IMR-90 (cell line): ENCODE measurements at regions not wholly inside any gene's neighbourhood (a gene's known extent, or its start where the extent isn't known, plus 50 kb on each side); places are given as distances from the start of the nearest gene placed in this dataset.

Experiments used
- ATAC-seq: fragments of 200-7000 bp; cut with Tn5 transposase; 2 replicates; pipeline ENCODE4 v1.9.1; 2020; ENCODE audit warnings: low read depth, mild to moderate bottlenecking, moderate library complexity
- BruUV-seq: library from RNA; stranded (reverse); fragments of 400-500 nt; replicated peaks from 2 replicates; lab custom pipeline; 2021; lab: Mats Ljungman, UMichigan
- CTCF ChIA-PET: fragments of 300-600 bp; formaldehyde crosslinking; extraction: SDS; loops from one replicate; lab custom pipeline; 2021; ENCODE audit warnings: antibody characterized with exemption; lab: Yijun Ruan, JAX
- POLR2A ChIA-PET: fragments of 300-600 bp; sonication (Branson Sonifier 250); formaldehyde crosslinking; loops from one replicate; lab custom pipeline; 2022; ENCODE audit warnings: antibody characterized with exemption; ENCODE audit not compliant: unreplicated experiment; lab: Charles Lee
- DNase-seq: peaks from one replicate; pipeline ENCODE4 v3.0.0; 2013
- H2AFZ ChIP-seq: replicated peaks from 2 replicates; pipeline ENCODE3; 2013; ENCODE audit warnings: low read length, mild to moderate bottlenecking; ENCODE audit not compliant: poor library complexity
- H2AK5ac ChIP-seq: 2 replicates; pipeline ENCODE4 v1.6.1; 2013; ENCODE audit warnings: low read depth, low read length, inconsistent platforms
- H2AK9ac ChIP-seq: replicated peaks from 2 replicates; pipeline ENCODE3; 2013; ENCODE audit warnings: mild to moderate bottlenecking, low read depth, low read length, moderate library complexity; ENCODE audit not compliant: poor library complexity
- H2BK120ac ChIP-seq: 2 replicates; pipeline ENCODE4 v1.6.1; 2013; ENCODE audit warnings: low read depth, low read length, inconsistent platforms
- H2BK15ac ChIP-seq: 3 replicates; pipeline ENCODE4 v1.6.1; 2013; ENCODE audit warnings: low read depth, low read length, inconsistent platforms
- H2BK20ac ChIP-seq: 2 replicates; pipeline ENCODE4 v1.6.1; 2013; ENCODE audit warnings: low read depth, mild to moderate bottlenecking, inconsistent platforms, low read length, moderate library complexity
- H2BK5ac ChIP-seq: 2 replicates; pipeline ENCODE4 v1.6.1; 2013; ENCODE audit warnings: mild to moderate bottlenecking, low read depth, low read length, inconsistent platforms; ENCODE audit not compliant: poor library complexity, severe bottlenecking
- H3K14ac ChIP-seq: replicated peaks from 2 replicates; pipeline ENCODE4 v1.6.1; 2013; ENCODE audit warnings: low read depth, low read length, inconsistent platforms
- H3K18ac ChIP-seq: 2 replicates; pipeline ENCODE4 v1.6.1; 2013; ENCODE audit warnings: low read depth, low read length, control low read depth
- H3K23ac ChIP-seq: 2 replicates; pipeline ENCODE4 v1.6.1; 2013; ENCODE audit warnings: low read depth, low read length, inconsistent platforms
- H3K27ac ChIP-seq: 2 replicates; pipeline ENCODE4 v1.5.1; 2013; ENCODE audit warnings: mild to moderate bottlenecking, control low read depth, low read length; ENCODE audit not compliant: insufficient read depth
- H3K27me3 ChIP-seq: 2 replicates; pipeline ENCODE4 v1.6.1; 2013; ENCODE audit warnings: low read length; ENCODE audit not compliant: control insufficient read depth, insufficient read depth
- H3K36me3 ChIP-seq: 2 replicates; pipeline ENCODE4 v1.6.1; 2013; ENCODE audit warnings: low read length, mixed read lengths; ENCODE audit not compliant: control insufficient read depth, insufficient read depth
- H3K4ac ChIP-seq: 2 replicates; pipeline ENCODE4 v1.6.1; 2013; ENCODE audit warnings: low read depth, low read length, inconsistent platforms
- H3K4me1 ChIP-seq: 2 replicates; pipeline ENCODE4 v1.6.1; 2013; ENCODE audit warnings: low read length, mixed read lengths; ENCODE audit not compliant: control insufficient read depth, insufficient read depth
- H3K4me2 ChIP-seq: 2 replicates; pipeline ENCODE4 v1.6.1; 2013; ENCODE audit warnings: low read depth, mild to moderate bottlenecking, control low read depth, low read length, moderate library complexity
- H3K4me3 ChIP-seq: 2 replicates; pipeline ENCODE4 v1.5.1; 2013; ENCODE audit warnings: low read depth, mild to moderate bottlenecking, control low read depth, low read length, moderate library complexity; ENCODE audit not compliant: insufficient read depth
- H3K56ac ChIP-seq: 2 replicates; pipeline ENCODE4 v1.6.1; 2013; ENCODE audit warnings: low read length, inconsistent platforms; ENCODE audit not compliant: insufficient read depth; ENCODE audit errors: extremely low read depth
- H3K79me1 ChIP-seq, 2 experiments: 2 replicates each; pipeline ENCODE4 v1.6.1; 2013; ENCODE audit warnings: low read length in 2 of 2, inconsistent platforms in 1 of 2, low read depth in 1 of 2
- H3K9ac ChIP-seq: 2 replicates; pipeline ENCODE4 v1.6.1; 2013; ENCODE audit warnings: low read depth, low read length, control low read depth
- H3K9me1 ChIP-seq: 2 replicates; pipeline ENCODE4 v1.6.1; 2013; ENCODE audit warnings: low read length, inconsistent platforms; ENCODE audit not compliant: insufficient read depth
- H3K9me3 ChIP-seq: 2 replicates; pipeline ENCODE4 v1.6.1; 2013; ENCODE audit warnings: low read length; ENCODE audit not compliant: control insufficient read depth, insufficient read depth
- H4K20me1 ChIP-seq: 2 replicates; pipeline ENCODE4 v1.6.1; 2013; ENCODE audit warnings: low read length, inconsistent platforms; ENCODE audit not compliant: insufficient read depth
- H4K5ac ChIP-seq: 2 replicates; pipeline ENCODE4 v1.6.1; 2013; ENCODE audit warnings: mild to moderate bottlenecking, low read depth, low read length, control low read depth
- H4K8ac ChIP-seq, 2 experiments: 2 replicates each; pipeline ENCODE4 v1.6.1; 2013; ENCODE audit warnings: low read depth in 2 of 2, low read length in 2 of 2, control low read depth in 1 of 2, inconsistent platforms in 1 of 2
- H4K91ac ChIP-seq: 2 replicates; pipeline ENCODE4 v1.6.1; 2013; ENCODE audit warnings: low read depth, low read length, inconsistent platforms; ENCODE audit not compliant: insufficient read depth
- BHLHE40 ChIP-seq: fragments of 150-350 bp; IDR thresholded peaks from 2 replicates; pipeline ENCODE4 v1.6.1; 2016; ENCODE audit warnings: mild to moderate bottlenecking, low read depth, low read length
- CEBPB ChIP-seq: IDR thresholded peaks from 2 replicates; pipeline ENCODE4 v1.6.1; 2012; ENCODE audit warnings: low read depth, low read length, improper control_type of control experiment
- CHD1 ChIP-seq: IDR thresholded peaks from 2 replicates; pipeline ENCODE4 v1.6.1; 2012; ENCODE audit warnings: low read depth, low read length, improper control_type of control experiment
- FOS ChIP-seq: fragments of 150-350 bp; IDR thresholded peaks from 2 replicates; pipeline ENCODE4 v1.6.1; 2016; ENCODE audit warnings: low read depth, low read length
- MAFK ChIP-seq: IDR thresholded peaks from 2 replicates; pipeline ENCODE4 v1.6.1; 2012; ENCODE audit warnings: low read depth, low read length, improper control_type of control experiment
- MAZ ChIP-seq: IDR thresholded peaks from 2 replicates; pipeline ENCODE4 v1.6.1; 2012; ENCODE audit warnings: low read depth, mild to moderate bottlenecking, low read length, improper control_type of control experiment, moderate library complexity, borderline replicate concordance
- MXI1 ChIP-seq: IDR thresholded peaks from 2 replicates; pipeline ENCODE4 v1.6.1; 2012; ENCODE audit warnings: low read depth, mild to moderate bottlenecking, low read length, moderate library complexity, borderline replicate concordance
- NFE2L2 ChIP-seq: fragments of 150-350 bp; IDR thresholded peaks from 2 replicates; pipeline ENCODE4 v1.6.1; 2016; ENCODE audit warnings: low read depth, mild to moderate bottlenecking, low read length
- POLR2A ChIP-seq: IDR thresholded peaks from 2 replicates; pipeline ENCODE4 v1.6.1; 2012; ENCODE audit warnings: mild to moderate bottlenecking, low read depth, low read length
- RAD21 ChIP-seq: IDR thresholded peaks from 2 replicates; pipeline ENCODE4 v1.6.1; 2012; ENCODE audit warnings: low read length, improper control_type of control experiment
- RCOR1 ChIP-seq: IDR thresholded peaks from 2 replicates; pipeline ENCODE4 v1.6.1; 2012; ENCODE audit warnings: mild to moderate bottlenecking, low read length, improper control_type of control experiment; ENCODE audit not compliant: insufficient replicate concordance
- RFX5 ChIP-seq: IDR thresholded peaks from 2 replicates; pipeline ENCODE4 v1.8.0; 2012; ENCODE audit warnings: low read depth, mild to moderate bottlenecking, low read length, moderate library complexity
- SMC3 ChIP-seq: fragments of 150-350 bp; IDR thresholded peaks from 2 replicates; pipeline ENCODE4 v1.6.1; 2016; ENCODE audit warnings: low read depth, mild to moderate bottlenecking, antibody characterized with exemption, low read length, moderate library complexity
- WGBS, 2 experiments: methylation state at CpG; one replicate each; pipeline versions ENCODE4 v1.1.5 to v1.1.7; 2013; ENCODE audit warnings: missing lambda C conversion rate in 2 of 2; ENCODE audit not compliant: insufficient read length in 1 of 2; ENCODE audit errors: extremely low coverage in 2 of 2; 5-methylcytosine and 5-hydroxymethylcytosine counted together
- dilution Hi-C: fragments of 300-500 bp; cut with HindIII; formaldehyde crosslinking; loops from one replicate; pipeline ENCODE4 v1.14.3; 2018; ENCODE audit warnings: low sequenced_read_pairs; ENCODE audit not compliant: unreplicated experiment
- in situ Hi-C: fragments of 300-500 bp; cut with MboI; formaldehyde crosslinking; loops from 3 replicates; pipeline ENCODE4 v1.14.3; 2019; ENCODE audit warnings: low sequenced_read_pairs, inconsistent platforms, mixed read lengths
- intact Hi-C: fragments of 100-400 bp; cut with micrococcal nuclease; formaldehyde crosslinking; loops from 2 replicates; pipeline ENCODE4 v1.10.0; 2022
- TF ChIP-seq, protein P1 (sequence below): fragments of 150-350 bp; IDR thresholded peaks from 2 replicates; pipeline ENCODE4 v1.6.1; 2016; ENCODE audit warnings: low read depth, mild to moderate bottlenecking, low read length, moderate library complexity, borderline replicate concordance
- TF ChIP-seq, protein P2 (sequence below): conservative IDR thresholded peaks from 2 replicates; pipeline ENCODE4 v1.5.1; 2012; ENCODE audit warnings: mild to moderate bottlenecking, low read depth, low read length, improper control_type of control experiment
- TF ChIP-seq, protein P3 (sequence below): fragments of 150-350 bp; IDR thresholded peaks from 2 replicates; pipeline ENCODE4 v1.6.1; 2017; ENCODE audit warnings: mild to moderate bottlenecking, antibody characterized with exemption, low read length, low read depth

GRCh38 chr6:15048367-15048766 lies 197.5 kb upstream of the JARID2 start:
- Histone ChIP-seq H3K4me3 (no peak overlapping the region), H2BK15ac (no peak overlapping the region), H3K23ac (no peak overlapping the region), H2BK5ac (no peak overlapping the region), H3K9me3 (no peaks in the 10 kb centered on the region), H3K56ac (no peak overlapping the region), H3K9ac (no peak overlapping the region), H3K36me3 (no peaks in the 10 kb centered on the region), H3K4ac (no peak overlapping the region), H3K4me2 (no peak overlapping the region), H2AFZ (no peak overlapping the region), H3K27me3 (peaks cover 1% of the 10 kb centered on the region; the same call in 1 of the 2 replicates), H3K27ac (no peak overlapping the region), H2AK9ac (no peak overlapping the region), H3K18ac (no peak overlapping the region), H4K20me1 (no peaks in the 10 kb centered on the region), H3K9me1 (no peaks in the 10 kb centered on the region), H4K8ac (no peak overlapping the region), H2AK5ac (no peak overlapping the region), H3K4me1 (peaks cover 2% of the 10 kb centered on the region; the same call in 1 of the 2 replicates), H4K5ac (no peak overlapping the region), H2BK20ac (no peak overlapping the region), H3K14ac (no peak overlapping the region), H3K79me1 (no peaks in the 10 kb centered on the region), H2BK120ac (no peak overlapping the region), H4K91ac (no peak overlapping the region)
- ChIA-PET POLR2A (no interaction called here), CTCF (no interaction called here)
- in situ Hi-C loops (no loop called here), dilution Hi-C loops (no loop called here), intact Hi-C loops (no loop called here)
- DNase-seq (no peak), ATAC-seq (no peak)
- TF ChIP-seq FOS (no peak), CEBPB (no peak), RAD21 (no peak), MXI1 (no peak), RCOR1 (no peak), MAFK (no peak), BHLHE40 (no peak), SMC3 (no peak), NFE2L2 (no peak), MAZ (no peak), RFX5 (no peak), CHD1 (no peak), POLR2A (no peak)
- TF ChIP-seq, protein P1, sequence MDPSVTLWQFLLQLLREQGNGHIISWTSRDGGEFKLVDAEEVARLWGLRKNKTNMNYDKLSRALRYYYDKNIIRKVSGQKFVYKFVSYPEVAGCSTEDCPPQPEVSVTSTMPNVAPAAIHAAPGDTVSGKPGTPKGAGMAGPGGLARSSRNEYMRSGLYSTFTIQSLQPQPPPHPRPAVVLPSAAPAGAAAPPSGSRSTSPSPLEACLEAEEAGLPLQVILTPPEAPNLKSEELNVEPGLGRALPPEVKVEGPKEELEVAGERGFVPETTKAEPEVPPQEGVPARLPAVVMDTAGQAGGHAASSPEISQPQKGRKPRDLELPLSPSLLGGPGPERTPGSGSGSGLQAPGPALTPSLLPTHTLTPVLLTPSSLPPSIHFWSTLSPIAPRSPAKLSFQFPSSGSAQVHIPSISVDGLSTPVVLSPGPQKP = no peak
- TF ChIP-seq, protein P2, sequence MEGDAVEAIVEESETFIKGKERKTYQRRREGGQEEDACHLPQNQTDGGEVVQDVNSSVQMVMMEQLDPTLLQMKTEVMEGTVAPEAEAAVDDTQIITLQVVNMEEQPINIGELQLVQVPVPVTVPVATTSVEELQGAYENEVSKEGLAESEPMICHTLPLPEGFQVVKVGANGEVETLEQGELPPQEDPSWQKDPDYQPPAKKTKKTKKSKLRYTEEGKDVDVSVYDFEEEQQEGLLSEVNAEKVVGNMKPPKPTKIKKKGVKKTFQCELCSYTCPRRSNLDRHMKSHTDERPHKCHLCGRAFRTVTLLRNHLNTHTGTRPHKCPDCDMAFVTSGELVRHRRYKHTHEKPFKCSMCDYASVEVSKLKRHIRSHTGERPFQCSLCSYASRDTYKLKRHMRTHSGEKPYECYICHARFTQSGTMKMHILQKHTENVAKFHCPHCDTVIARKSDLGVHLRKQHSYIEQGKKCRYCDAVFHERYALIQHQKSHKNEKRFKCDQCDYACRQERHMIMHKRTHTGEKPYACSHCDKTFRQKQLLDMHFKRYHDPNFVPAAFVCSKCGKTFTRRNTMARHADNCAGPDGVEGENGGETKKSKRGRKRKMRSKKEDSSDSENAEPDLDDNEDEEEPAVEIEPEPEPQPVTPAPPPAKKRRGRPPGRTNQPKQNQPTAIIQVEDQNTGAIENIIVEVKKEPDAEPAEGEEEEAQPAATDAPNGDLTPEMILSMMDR = no peak
- TF ChIP-seq, protein P3, sequence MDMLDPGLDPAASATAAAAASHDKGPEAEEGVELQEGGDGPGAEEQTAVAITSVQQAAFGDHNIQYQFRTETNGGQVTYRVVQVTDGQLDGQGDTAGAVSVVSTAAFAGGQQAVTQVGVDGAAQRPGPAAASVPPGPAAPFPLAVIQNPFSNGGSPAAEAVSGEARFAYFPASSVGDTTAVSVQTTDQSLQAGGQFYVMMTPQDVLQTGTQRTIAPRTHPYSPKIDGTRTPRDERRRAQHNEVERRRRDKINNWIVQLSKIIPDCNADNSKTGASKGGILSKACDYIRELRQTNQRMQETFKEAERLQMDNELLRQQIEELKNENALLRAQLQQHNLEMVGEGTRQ = no peak
- WGBS, 2 experiments = 100% methylated on average over 4 of the region's 6 CpGs; no CpG with 5 or more reads in 1 of the 2 experiments
- no TSS peak for BruUV-seq
